ENCODE measurements at regions not wholly inside any gene's neighbourhood (a gene's known extent, or its start where the extent isn't known, plus 50 kb on each side); places are given as distances from the start of the nearest gene placed in this dataset.
"Not testable (repeated sequence)": the region's sequence is repeated elsewhere in the genome, so short reads cannot be mapped to it uniquely, and the experiment has no call there.

- ATAC-seq (no peak), DNase-seq (no peak)
- Mint-ChIP-seq H3K27ac (no peak overlapping the region), H3K36me3 (no peaks in the 10 kb centered on the region), H3K9me3 (no peaks in the 10 kb centered on the region), H3K4me3 (peak overlapping the region; percentile 53), H3K27me3 (ENCODE audit: low read depth in 2 of 2) (no peaks in the 10 kb centered on the region), H3K4me1 (peaks cover 14 to 31% of the 10 kb centered on the region in 2 donors)
- TF ChIP-seq CTCF (IDR thresholded peaks at IDR 0.05) = no peak
- intact Hi-C loops (cut with micrococcal nuclease) = no loop called here
- H3K27ac ChIP-seq (ENCODE audit: low read length) = no peak overlapping the region
- WGBS (ENCODE audit: insufficient coverage) = 76% methylated on average over 42 of the region's 42 CpGs
- H3K36me3 ChIP-seq (ENCODE audit: control insufficient read depth, insufficient read depth, low read length) = no peaks in the 10 kb centered on the region
- no peaks in the 10 kb centered on the region for H3K27me3 ChIP-seq (ENCODE audit: control insufficient read depth, insufficient read depth, low read length)
- H3K4me3 ChIP-seq (ENCODE audit: low read length) = no peak overlapping the region
- peaks cover 21% of the 10 kb centered on the region for H3K4me1 ChIP-seq (ENCODE audit: control insufficient read depth, insufficient read depth, low read length)
- no peaks in the 10 kb centered on the region for H3K9me3 ChIP-seq (ENCODE audit: control insufficient read depth, insufficient read depth, low read length)
Measured at GRCh38 chr15:31223478-31224350, 102.9 kb upstream of the KLF13 start.

- H3K9me3 Mint-ChIP-seq; ATAC-seq; H3K27me3 Mint-ChIP-seq (ENCODE audit: low read depth in 2 of 2); H3K27ac ChIP-seq (ENCODE audit: low read length); H3K9me3 ChIP-seq (ENCODE audit: control insufficient read depth, insufficient read depth, low read length); H3K36me3 Mint-ChIP-seq; H3K36me3 ChIP-seq (ENCODE audit: control insufficient read depth, insufficient read depth, low read length); DNase-seq; H3K27ac Mint-ChIP-seq; H3K27me3 ChIP-seq (ENCODE audit: control insufficient read depth, insufficient read depth, low read length); H3K4me3 ChIP-seq (ENCODE audit: low read length); intact Hi-C loops (cut with micrococcal nuclease); H3K4me3 Mint-ChIP-seq: not testable (repeated sequence)
- H3K4me1 Mint-ChIP-seq = peaks cover 14 to 39% of the 10 kb centered on the region in 2 donors
- peaks cover 28% of the 10 kb centered on the region for H3K4me1 ChIP-seq (ENCODE audit: control insufficient read depth, insufficient read depth, low read length)
- WGBS (ENCODE audit: insufficient coverage) = 79% methylated on average over 4 of the region's 4 CpGs
Measured at GRCh38 chr15:31224661-31225060, 102.0 kb upstream of the KLF13 start.

- Mint-ChIP-seq H3K36me3 (no peaks in the 10 kb centered on the region), H3K27ac (no peak overlapping the region), H3K27me3 (ENCODE audit: low read depth in 2 of 2) (no peaks in the 10 kb centered on the region), H3K9me3 (no peaks in the 10 kb centered on the region), H3K4me1 (peaks cover 14 to 39% of the 10 kb centered on the region in 2 donors), H3K4me3 (no peak overlapping the region)
- Histone ChIP-seq H3K27ac (ENCODE audit: low read length) (no peak overlapping the region), H3K27me3 (ENCODE audit: control insufficient read depth, insufficient read depth, low read length) (no peaks in the 10 kb centered on the region), H3K9me3 (ENCODE audit: control insufficient read depth, insufficient read depth, low read length) (no peaks in the 10 kb centered on the region), H3K4me1 (ENCODE audit: control insufficient read depth, insufficient read depth, low read length) (peaks cover 31% of the 10 kb centered on the region), H3K4me3 (ENCODE audit: low read length) (no peak overlapping the region), H3K36me3 (ENCODE audit: control insufficient read depth, insufficient read depth, low read length) (no peaks in the 10 kb centered on the region)
- no peak for TF ChIP-seq CTCF (IDR thresholded peaks at IDR 0.05)
- no peak for ATAC-seq
- intact Hi-C loops (cut with micrococcal nuclease) = no loop called here
- 98% methylated on average over 18 of the region's 18 CpGs for WGBS (ENCODE audit: insufficient coverage)
- no peak for DNase-seq
Measured at GRCh38 chr15:31225356-31225955, 101.2 kb upstream of the KLF13 start.

GRCh38 chr15:31226021-31226420 lies 100.6 kb upstream of the KLF13 start:
- H3K36me3 ChIP-seq (ENCODE audit: control insufficient read depth, insufficient read depth, low read length) = no peaks in the 10 kb centered on the region
- Mint-ChIP-seq H3K4me1 (peaks cover 14 to 39% of the 10 kb centered on the region in 2 donors), H3K4me3 (no peak overlapping the region), H3K36me3 (no peaks in the 10 kb centered on the region), H3K9me3 (no peaks in the 10 kb centered on the region), H3K27me3 (ENCODE audit: low read depth in 2 of 2) (no peaks in the 10 kb centered on the region), H3K27ac (no peak overlapping the region)
- TF ChIP-seq CTCF (IDR thresholded peaks at IDR 0.05) = no peak
- 99% methylated on average over 8 of the region's 9 CpGs for WGBS (ENCODE audit: insufficient coverage)
- H3K27me3 ChIP-seq (ENCODE audit: control insufficient read depth, insufficient read depth, low read length) = no peaks in the 10 kb centered on the region
- intact Hi-C loops (cut with micrococcal nuclease) = no loop called here
- H3K27ac ChIP-seq (ENCODE audit: low read length) = no peak overlapping the region
- peaks cover 32% of the 10 kb centered on the region for H3K4me1 ChIP-seq (ENCODE audit: control insufficient read depth, insufficient read depth, low read length)
- H3K4me3 ChIP-seq (ENCODE audit: low read length) = no peak overlapping the region
- DNase-seq = no peak
- no peak for ATAC-seq
- no peaks in the 10 kb centered on the region for H3K9me3 ChIP-seq (ENCODE audit: control insufficient read depth, insufficient read depth, low read length)

Measured in natural killer cell (primary cell).